ENCODE measurements at regions not wholly inside any gene's neighbourhood (a gene's known extent, or its start where the extent isn't known, plus 50 kb on each side); places are given as distances from the start of the nearest gene placed in this dataset.

GRCh38 chr16:74213372-74213771, 83.2 kb upstream of the PSMD7 start:
- TF ChIP-seq EZH2 (IDR thresholded peaks at IDR 0.05; ENCODE audit: low read length) = no peak
- TF ChIP-seq, protein P1, sequence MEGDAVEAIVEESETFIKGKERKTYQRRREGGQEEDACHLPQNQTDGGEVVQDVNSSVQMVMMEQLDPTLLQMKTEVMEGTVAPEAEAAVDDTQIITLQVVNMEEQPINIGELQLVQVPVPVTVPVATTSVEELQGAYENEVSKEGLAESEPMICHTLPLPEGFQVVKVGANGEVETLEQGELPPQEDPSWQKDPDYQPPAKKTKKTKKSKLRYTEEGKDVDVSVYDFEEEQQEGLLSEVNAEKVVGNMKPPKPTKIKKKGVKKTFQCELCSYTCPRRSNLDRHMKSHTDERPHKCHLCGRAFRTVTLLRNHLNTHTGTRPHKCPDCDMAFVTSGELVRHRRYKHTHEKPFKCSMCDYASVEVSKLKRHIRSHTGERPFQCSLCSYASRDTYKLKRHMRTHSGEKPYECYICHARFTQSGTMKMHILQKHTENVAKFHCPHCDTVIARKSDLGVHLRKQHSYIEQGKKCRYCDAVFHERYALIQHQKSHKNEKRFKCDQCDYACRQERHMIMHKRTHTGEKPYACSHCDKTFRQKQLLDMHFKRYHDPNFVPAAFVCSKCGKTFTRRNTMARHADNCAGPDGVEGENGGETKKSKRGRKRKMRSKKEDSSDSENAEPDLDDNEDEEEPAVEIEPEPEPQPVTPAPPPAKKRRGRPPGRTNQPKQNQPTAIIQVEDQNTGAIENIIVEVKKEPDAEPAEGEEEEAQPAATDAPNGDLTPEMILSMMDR (optimal IDR thresholded peaks at IDR 0.05 in 1 of 3, IDR thresholded peaks at IDR 0.05 in 1 of 3, conservative IDR thresholded peaks at IDR 0.05 in 1 of 3; ENCODE audit: extremely low read depth in 1 of 3, insufficient read depth in 2 of 3, low read length in 3 of 3) = no peak

Data from keratinocyte (primary cell).